Neural cell (in vitro differentiated cells): ENCODE measurements at regions not wholly inside any gene's neighbourhood (a gene's known extent, or its start where the extent isn't known, plus 50 kb on each side); places are given as distances from the start of the nearest gene placed in this dataset.

Experiments
- H2AFZ ChIP-seq: fragments of 200-600, 300-800 bp; sonication (generic), shearing (Covaris generic); 2 replicates; pipeline ENCODE4 v1.6.0; 2014; ENCODE audit warnings: low read depth, mild to moderate bottlenecking, antibody characterized with exemption, low read length, moderate library complexity
- H3F3A ChIP-seq: fragments of 200-600 bp; shearing (Covaris generic); 2 replicates; pipeline ENCODE4 v1.6.1; 2016; ENCODE audit warnings: mild to moderate bottlenecking, moderate library complexity, mixed read lengths, antibody characterized with exemption, low read length; ENCODE audit not compliant: insufficient read depth, poor library complexity, severe bottlenecking
- H3K27ac ChIP-seq: fragments of 200-600, 300-800 bp; sonication (generic), shearing (Covaris generic); 2 replicates; pipeline ENCODE4 v1.5.1; 2014; ENCODE audit warnings: mild to moderate bottlenecking, low read length, moderate library complexity
- H3K27me3 ChIP-seq: fragments of 300-800, 200-600 bp; sonication (generic), shearing (Covaris generic); 2 replicates; pipeline ENCODE4 v1.6.0; 2014; ENCODE audit warnings: mild to moderate bottlenecking, low read depth, low read length, moderate library complexity; ENCODE audit not compliant: insufficient read depth
- H3K36me3 ChIP-seq: fragments of 300-800, 200-600 bp; sonication (generic), shearing (Covaris generic); 2 replicates; pipeline ENCODE4 v1.5.1; 2014; ENCODE audit warnings: mild to moderate bottlenecking, antibody characterized with exemption, low read length, moderate library complexity; ENCODE audit not compliant: insufficient read depth
- H3K4me2 ChIP-seq: fragments of 300-800, 200-600 bp; sonication (generic), shearing (Covaris generic); 2 replicates; pipeline ENCODE4 v1.6.0; 2014; ENCODE audit warnings: mild to moderate bottlenecking, low read length
- H3K4me3 ChIP-seq: fragments of 300-800, 200-600 bp; sonication (generic), shearing (Covaris generic); 2 replicates; pipeline ENCODE4 v1.5.1; 2014; ENCODE audit warnings: mild to moderate bottlenecking, low read length, moderate library complexity
- H3K79me2 ChIP-seq: fragments of 200-600 bp; shearing (Covaris generic); replicated peaks from 2 replicates; pipeline ENCODE4 v1.6.0; 2014; ENCODE audit warnings: mild to moderate bottlenecking, low read length, moderate library complexity; ENCODE audit not compliant: insufficient read depth
- H3K9ac ChIP-seq: fragments of 300-800, 200-600 bp; sonication (generic), shearing (Covaris generic); 2 replicates; pipeline ENCODE4 v1.6.1; 2016; ENCODE audit warnings: mild to moderate bottlenecking, low read length, mixed read lengths
- H3K9me2 ChIP-seq: fragments of 200-600 bp; shearing (Covaris generic); 2 replicates; pipeline ENCODE4 v1.6.1; 2016; ENCODE audit warnings: mild to moderate bottlenecking, low read length, mixed read lengths; ENCODE audit not compliant: insufficient read depth
- H3K9me3 ChIP-seq: fragments of 200-600, 300-800 bp; sonication (generic), shearing (Covaris generic); 2 replicates; pipeline ENCODE4 v1.6.1; 2016; ENCODE audit warnings: mild to moderate bottlenecking, mixed run types, low read length, moderate library complexity, mixed read lengths
- H4K20me1 ChIP-seq: fragments of 200-600 bp; shearing (Covaris generic); 2 replicates; pipeline ENCODE4 v1.6.1; 2016; ENCODE audit warnings: mild to moderate bottlenecking, mixed run types; ENCODE audit not compliant: insufficient read depth
- CTCF ChIP-seq: fragments of 450-650 bp; IDR thresholded peaks from 2 replicates; pipeline ENCODE4 v1.5.1; 2014; ENCODE audit warnings: antibody characterized with exemption, mild to moderate bottlenecking, moderate library complexity; ENCODE audit not compliant: poor library complexity, severe bottlenecking
- EP300 ChIP-seq: fragments of 450-650 bp; conservative IDR thresholded peaks from 2 replicates; pipeline ENCODE4 v1.6.1; 2014; ENCODE audit warnings: antibody characterized with exemption, mild to moderate bottlenecking, moderate library complexity; ENCODE audit not compliant: poor library complexity, severe bottlenecking
- EZH2 ChIP-seq: fragments of 200-600, 300-800 bp; shearing (Covaris generic), sonication (generic); IDR thresholded peaks from 2 replicates; pipeline ENCODE4 v1.6.1; 2014; ENCODE audit warnings: antibody characterized with exemption, low read length, borderline replicate concordance, mild to moderate bottlenecking; ENCODE audit not compliant: insufficient read depth, poor library complexity, severe bottlenecking
- MXI1 ChIP-seq: fragments of 450-650 bp; conservative IDR thresholded peaks from 2 replicates; pipeline ENCODE4 v1.6.1; 2014; ENCODE audit warnings: antibody characterized with exemption, mild to moderate bottlenecking; ENCODE audit not compliant: poor library complexity, severe bottlenecking
- POLR2AphosphoS5 ChIP-seq: IDR thresholded peaks from 2 replicates; pipeline ENCODE4 v1.6.1; 2012
- RAD21 ChIP-seq: fragments of 450-650 bp; conservative IDR thresholded peaks from 2 replicates; pipeline ENCODE4 v1.6.1; 2014; ENCODE audit warnings: antibody characterized with exemption, mild to moderate bottlenecking, moderate library complexity
- REST ChIP-seq: IDR thresholded peaks from 2 replicates; pipeline ENCODE4 v1.6.1; 2012; ENCODE audit warnings: borderline replicate concordance
- SMC3 ChIP-seq: fragments of 450-650 bp; conservative IDR thresholded peaks from 2 replicates; pipeline ENCODE4 v1.6.1; 2014; ENCODE audit warnings: antibody characterized with exemption, mild to moderate bottlenecking, moderate library complexity; ENCODE audit not compliant: poor library complexity
- TAF1 ChIP-seq: IDR thresholded peaks from 2 replicates; pipeline ENCODE4 v1.6.1; 2012; ENCODE audit warnings: low read depth

- no peak overlapping the region for H3K9ac ChIP-seq
- H3K79me2 ChIP-seq = no peaks in the 10 kb centered on the region
- no peak overlapping the region for H2AFZ ChIP-seq
- no peaks in the 10 kb centered on the region for H3K27me3 ChIP-seq
- no peaks in the 10 kb centered on the region for H3K9me2 ChIP-seq
- H3K4me2 ChIP-seq = no peak overlapping the region
- no peak for TF ChIP-seq REST
- TF ChIP-seq EZH2 = no peak
- TF ChIP-seq CTCF = no peak
- no peak for TF ChIP-seq SMC3
- TF ChIP-seq RAD21 = no peak
- H4K20me1 ChIP-seq = no peaks in the 10 kb centered on the region
- no peaks in the 10 kb centered on the region for H3K9me3 ChIP-seq
- H3K4me3 ChIP-seq = no peak overlapping the region
- no peak overlapping the region for H3K27ac ChIP-seq
- H3K36me3 ChIP-seq = no peaks in the 10 kb centered on the region
- H3F3A ChIP-seq = no peaks in the 10 kb centered on the region
Observed at GRCh38 chr17:71387456-71387855, 733.4 kb upstream of the SOX9 start.

GRCh38 chr17:71392715-71393567 is 727.9 kb upstream of the SOX9 start:
- H3K9me3 ChIP-seq = no peaks in the 10 kb centered on the region
- no peaks in the 10 kb centered on the region for H3K9me2 ChIP-seq
- no peaks in the 10 kb centered on the region for H3K79me2 ChIP-seq
- H3K9ac ChIP-seq = no peak overlapping the region
- no peaks in the 10 kb centered on the region for H4K20me1 ChIP-seq
- no peak overlapping the region for H3K4me2 ChIP-seq
- no peaks in the 10 kb centered on the region for H3F3A ChIP-seq
- no peaks in the 10 kb centered on the region for H3K36me3 ChIP-seq
- TF ChIP-seq EZH2 (no peak), REST (no peak), POLR2AphosphoS5 (no peak), TAF1 (no peak), CTCF (no peak), SMC3 (no peak), MXI1 (no peak), RAD21 (no peak), EP300 (no peak)
- H3K27ac ChIP-seq = no peak overlapping the region
- no peak overlapping the region for H2AFZ ChIP-seq
- no peaks in the 10 kb centered on the region for H3K27me3 ChIP-seq
- H3K4me3 ChIP-seq = no peak overlapping the region
